Endothelial cell of umbilical vein (primary cell): ENCODE measurements at regions not wholly inside any gene's neighbourhood (a gene's known extent, or its start where the extent isn't known, plus 50 kb on each side); places are given as distances from the start of the nearest gene placed in this dataset.

ENCODE experiments used
- BruUV-seq: library from RNA; stranded (reverse); fragments of 400-500 nt; replicated peaks from 2 replicates; lab custom pipeline; 2021; lab: Mats Ljungman, UMichigan
- CTCF ChIA-PET: fragments of 300-600, 350-600 bp; sonication (Branson Sonifier 250); formaldehyde crosslinking; loops from one replicate; lab custom pipeline; 2021; ENCODE audit warnings: antibody characterized with exemption, inconsistent platforms; lab: Charles Lee
- POLR2A ChIA-PET: fragments of 300-600, 350-600 bp; sonication (Branson Sonifier 250); formaldehyde crosslinking; loops from one replicate; lab custom pipeline; 2021; ENCODE audit warnings: antibody characterized with exemption, inconsistent platforms; lab: Charles Lee
- DNase-seq: peaks from one replicate; pipeline ENCODE4 v3.0.0-alpha.2; 2011; ENCODE audit warnings: low read depth, low spot score
- FAIRE-seq: peaks from 2 replicates; lab custom pipeline; 2011; peaks lifted over from hg19 to GRCh38; lab: Jason Lieb, UNC
- H2AFZ ChIP-seq: 2 replicates; pipeline ENCODE4 v1.6.0; 2012; ENCODE audit warnings: low read depth, low read length, control low read depth, inconsistent platforms
- H3K27ac ChIP-seq: 2 replicates; pipeline ENCODE4 v1.5.1; 2011; ENCODE audit warnings: low read depth, mild to moderate bottlenecking, control low read depth, low read length, moderate library complexity; ENCODE audit not compliant: insufficient read depth
- H3K27me3 ChIP-seq, 2 experiments: 2 replicates each; pipeline versions ENCODE4 v1.6.0 to v1.6.1; 2011; ENCODE audit warnings: low read length in 2 of 2, mixed read lengths in 1 of 2; ENCODE audit not compliant: control insufficient read depth in 2 of 2, insufficient read depth in 2 of 2
- H3K36me3 ChIP-seq, 2 experiments: 2 replicates in 1 of 2; 3 replicates in 1 of 2; pipeline ENCODE4 v1.5.1; 2011; ENCODE audit warnings: low read length in 2 of 2, mild to moderate bottlenecking in 1 of 2, moderate library complexity in 1 of 2; ENCODE audit not compliant: control insufficient read depth in 2 of 2, insufficient read depth in 2 of 2; ENCODE audit errors: extremely low read depth in 1 of 2
- H3K4me1 ChIP-seq: 3 replicates; pipeline ENCODE4 v1.5.1; 2011; ENCODE audit warnings: mild to moderate bottlenecking, low read length; ENCODE audit not compliant: control insufficient read depth, insufficient read depth; ENCODE audit errors: extremely low read depth
- H3K4me2 ChIP-seq: 2 replicates; pipeline ENCODE4 v1.6.1; 2011; ENCODE audit warnings: low read length, control low read depth, mixed read lengths; ENCODE audit not compliant: insufficient read depth
- H3K4me3 ChIP-seq, 3 experiments: fragments of 200-600 bp in 1 of 3; sonication (generic), shearing (Covaris generic) in 1 of 3; replicated peaks in 1 of 3; 2 replicates each; pipeline ENCODE4 v1.5.1; 2011 to 2016; ENCODE audit warnings: control low read depth in 3 of 3, low read length in 3 of 3, mild to moderate bottlenecking in 2 of 3, inconsistent platforms in 1 of 3, low read depth in 1 of 3, moderate library complexity in 1 of 3; ENCODE audit not compliant: insufficient read depth in 1 of 3
- H3K79me2 ChIP-seq: 2 replicates; pipeline ENCODE4 v1.6.0; 2012; ENCODE audit warnings: low read length, inconsistent platforms; ENCODE audit not compliant: control insufficient read depth, insufficient read depth
- H3K9ac ChIP-seq: replicated peaks from 2 replicates; pipeline ENCODE3; 2011; ENCODE audit warnings: low read length, control low read depth; ENCODE audit not compliant: insufficient read depth; ENCODE audit errors: extremely low read depth
- H3K9me1 ChIP-seq: replicated peaks from 3 replicates; pipeline ENCODE4 v1.6.0; 2011; ENCODE audit warnings: mild to moderate bottlenecking, low read length; ENCODE audit not compliant: control insufficient read depth, insufficient read depth; ENCODE audit errors: extremely low read depth
- H3K9me3 ChIP-seq: replicated peaks from 2 replicates; pipeline ENCODE4 v1.5.1; 2012; ENCODE audit warnings: low read length, inconsistent platforms; ENCODE audit not compliant: control insufficient read depth, insufficient read depth
- H4K20me1 ChIP-seq: replicated peaks from 2 replicates; pipeline ENCODE3; 2011; ENCODE audit warnings: mild to moderate bottlenecking, low read length; ENCODE audit not compliant: control insufficient read depth, insufficient read depth; ENCODE audit errors: extremely low read depth
- CTCF ChIP-seq, 2 donors: IDR thresholded peaks; 1 replicate in 1 of 2; 2 replicates in 1 of 2; pipeline ENCODE4 v1.5.1; 2011; ENCODE audit warnings: low read length in 2 of 2, mild to moderate bottlenecking in 2 of 2, moderate library complexity in 2 of 2, control low read depth in 1 of 2, inconsistent platforms in 1 of 2, low read depth in 1 of 2; ENCODE audit not compliant: insufficient read depth in 1 of 2; ENCODE audit errors: extremely low read depth in 1 of 2
- EZH2 ChIP-seq: IDR thresholded peaks from 2 replicates; pipeline ENCODE4 v1.6.1; 2012; ENCODE audit warnings: borderline replicate concordance, low read depth, mild to moderate bottlenecking, moderate library complexity, low read length, inconsistent platforms; ENCODE audit not compliant: severe bottlenecking
- FOS ChIP-seq: IDR thresholded peaks from 2 replicates; pipeline ENCODE4 v1.6.1; 2011; ENCODE audit warnings: mild to moderate bottlenecking, low read length, moderate library complexity, borderline replicate concordance; ENCODE audit not compliant: insufficient read depth
- GATA2 ChIP-seq: IDR thresholded peaks from 2 replicates; pipeline ENCODE4 v1.7.0; 2011; ENCODE audit warnings: low read depth, mild to moderate bottlenecking, moderate library complexity, mixed read lengths, low read length; ENCODE audit not compliant: insufficient read length, insufficient read depth
- JUN ChIP-seq: IDR thresholded peaks from 2 replicates; pipeline ENCODE4 v1.6.1; 2011; ENCODE audit warnings: borderline replicate concordance, low read depth; ENCODE audit not compliant: insufficient read length, insufficient read depth
- MYC ChIP-seq: IDR thresholded peaks from one replicate; pipeline ENCODE4 v1.6.1; 2011; ENCODE audit warnings: mild to moderate bottlenecking, low read depth, low read length
- POLR2A ChIP-seq: IDR thresholded peaks from 2 replicates; pipeline ENCODE4 v1.6.1; 2012; ENCODE audit warnings: low read depth, mild to moderate bottlenecking, control low read depth, low read length
- POLR2AphosphoS5 ChIP-seq: IDR thresholded peaks from 2 replicates; pipeline ENCODE4 v1.6.1; 2012; ENCODE audit warnings: low read depth, mild to moderate bottlenecking, control low read depth, low read length, moderate library complexity; ENCODE audit not compliant: insufficient read depth
- dilution Hi-C: fragments of 300-500 bp; cut with MboI; formaldehyde crosslinking; loops from one replicate; pipeline ENCODE4 v1.15.0; 2019; ENCODE audit warnings: low sequenced_read_pairs; ENCODE audit not compliant: extremely low pct_ligation_motif_present
- intact Hi-C: fragments of 100-400 bp; cut with micrococcal nuclease; formaldehyde crosslinking; loops from one replicate; pipeline ENCODE4 v1.10.0; 2022
- TF ChIP-seq, protein P1 (sequence below): IDR thresholded peaks from 2 replicates; pipeline ENCODE4 v1.6.1; 2011; ENCODE audit not compliant: insufficient read depth, insufficient read length

GRCh38 chr14:22426711-22427110 lies 162.3 kb downstream of the DAD1 start:
- Histone ChIP-seq H3K9ac (no peak overlapping the region), H3K4me1 (peaks cover 13% of the 10 kb centered on the region), H3K79me2 (no peaks in the 10 kb centered on the region), H2AFZ (no peak overlapping the region), H4K20me1 (no peaks in the 10 kb centered on the region), H3K27me3 (peaks cover 18 to 29% of the 10 kb centered on the region in 2 experiments), H3K27ac (no peak overlapping the region), H3K9me3 (no peaks in the 10 kb centered on the region), H3K9me1 (no peaks in the 10 kb centered on the region), H3K4me3 (no peak overlapping the region), H3K36me3 (no peaks in the 10 kb centered on the region), H3K4me2 (no peak overlapping the region)
- no TSS peak for BruUV-seq
- dilution Hi-C loops (no loop called here), intact Hi-C loops (no loop called here)
- no peak for FAIRE-seq
- POLR2A ChIA-PET: no interaction called here
- TF ChIP-seq EZH2: no peak
- no peak for TF ChIP-seq JUN
- no peak for TF ChIP-seq CTCF (IDR thresholded peaks at IDR 0.05; ENCODE audit: extremely low read depth in 1 of 2, insufficient read depth in 1 of 2, low read depth in 1 of 2, low read length in 2 of 2)
- TF ChIP-seq FOS: no peak
- TF ChIP-seq, protein P1, sequence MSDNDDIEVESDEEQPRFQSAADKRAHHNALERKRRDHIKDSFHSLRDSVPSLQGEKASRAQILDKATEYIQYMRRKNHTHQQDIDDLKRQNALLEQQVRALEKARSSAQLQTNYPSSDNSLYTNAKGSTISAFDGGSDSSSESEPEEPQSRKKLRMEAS: no peak
- no peak for TF ChIP-seq POLR2AphosphoS5
- TF ChIP-seq MYC: no peak
- TF ChIP-seq POLR2A: no peak
- no peak for TF ChIP-seq GATA2
- CTCF ChIA-PET: interaction anchor here (1.3 to 1.5 kb wide), 2 partner anchors 20 to 45 kb away, joined by 3 to 4 read pairs; no protein-coding TSS in a partner anchor
- no peak for DNase-seq
